HUES6 (cell line): ENCODE measurements at regions not wholly inside any gene's neighbourhood (a gene's known extent, or its start where the extent isn't known, plus 50 kb on each side); places are given as distances from the start of the nearest gene placed in this dataset.
A peak's percentile ranks its signal among the peaks of the same experiment; 100 is the strongest.

Source experiments
- H3K27ac ChIP-seq: 2 replicates; pipeline ENCODE4 v1.7.0; 2013; ENCODE audit warnings: low read depth, mild to moderate bottlenecking, low read length, inconsistent platforms
- H3K27me3 ChIP-seq: 2 replicates; pipeline ENCODE4 v1.6.1; 2013; ENCODE audit warnings: low read length; ENCODE audit not compliant: control insufficient read depth, insufficient read depth
- H3K36me3 ChIP-seq: 2 replicates; pipeline ENCODE4 v1.6.1; 2013; ENCODE audit warnings: low read length; ENCODE audit not compliant: control insufficient read depth, insufficient read depth
- H3K4me1 ChIP-seq: 2 replicates; pipeline ENCODE4 v1.6.1; 2013; ENCODE audit warnings: low read length; ENCODE audit not compliant: control insufficient read depth, insufficient read depth
- H3K4me3 ChIP-seq: 2 replicates; pipeline ENCODE4 v1.5.1; 2013; ENCODE audit warnings: low read depth, low read length
- H3K9ac ChIP-seq: one replicate; pipeline ENCODE4 v1.6.1; 2013; ENCODE audit warnings: mild to moderate bottlenecking, low read length
- H3K9me3 ChIP-seq: 2 replicates; pipeline ENCODE4 v1.6.1; 2013; ENCODE audit warnings: low read depth, low read length; ENCODE audit not compliant: control insufficient read depth, insufficient read depth

DNA sequence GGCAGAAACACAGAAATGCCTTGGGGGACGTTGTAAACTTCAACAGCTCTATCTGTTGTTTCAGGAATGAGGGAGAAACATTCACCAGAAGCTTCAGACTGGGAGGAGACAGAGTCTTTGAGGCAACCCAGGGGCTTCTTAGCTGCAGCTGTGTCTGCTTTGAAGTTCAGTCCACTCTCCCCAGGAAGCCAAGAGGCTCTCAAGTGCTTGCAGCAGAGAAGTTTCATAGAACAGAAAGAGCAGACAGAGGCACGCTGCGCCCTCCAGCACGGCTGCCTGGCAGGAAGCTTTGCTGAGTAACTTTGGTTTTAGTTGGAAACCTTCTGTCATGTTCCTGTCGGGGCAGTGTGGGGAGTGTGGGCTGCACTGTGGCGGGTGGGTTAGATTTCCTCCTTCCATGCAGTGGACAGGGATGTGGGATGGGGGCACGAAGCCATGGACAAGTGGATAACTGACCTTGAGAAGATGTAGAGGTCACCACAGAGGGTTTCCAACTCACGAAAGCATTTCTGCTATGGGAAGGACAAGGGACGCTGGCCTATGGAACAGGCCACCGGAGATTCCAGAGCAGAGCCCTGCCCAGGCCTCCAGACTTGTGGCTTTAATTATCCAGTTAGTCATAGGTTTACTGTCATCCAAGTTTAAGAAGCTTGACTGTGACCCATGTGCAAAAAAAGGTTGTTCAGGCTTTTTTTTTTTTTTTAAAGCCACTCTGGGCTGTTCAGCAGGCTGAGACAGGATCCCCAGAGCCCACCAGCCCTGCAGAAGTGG lies 107.7 kb downstream of the ARF6 start:
- H3K4me1 ChIP-seq = peaks cover 47% of the 10 kb centered on the region
- peak overlapping the region; percentile 73; the same call in 1 of the 2 replicates for H3K27ac ChIP-seq

DNA sequence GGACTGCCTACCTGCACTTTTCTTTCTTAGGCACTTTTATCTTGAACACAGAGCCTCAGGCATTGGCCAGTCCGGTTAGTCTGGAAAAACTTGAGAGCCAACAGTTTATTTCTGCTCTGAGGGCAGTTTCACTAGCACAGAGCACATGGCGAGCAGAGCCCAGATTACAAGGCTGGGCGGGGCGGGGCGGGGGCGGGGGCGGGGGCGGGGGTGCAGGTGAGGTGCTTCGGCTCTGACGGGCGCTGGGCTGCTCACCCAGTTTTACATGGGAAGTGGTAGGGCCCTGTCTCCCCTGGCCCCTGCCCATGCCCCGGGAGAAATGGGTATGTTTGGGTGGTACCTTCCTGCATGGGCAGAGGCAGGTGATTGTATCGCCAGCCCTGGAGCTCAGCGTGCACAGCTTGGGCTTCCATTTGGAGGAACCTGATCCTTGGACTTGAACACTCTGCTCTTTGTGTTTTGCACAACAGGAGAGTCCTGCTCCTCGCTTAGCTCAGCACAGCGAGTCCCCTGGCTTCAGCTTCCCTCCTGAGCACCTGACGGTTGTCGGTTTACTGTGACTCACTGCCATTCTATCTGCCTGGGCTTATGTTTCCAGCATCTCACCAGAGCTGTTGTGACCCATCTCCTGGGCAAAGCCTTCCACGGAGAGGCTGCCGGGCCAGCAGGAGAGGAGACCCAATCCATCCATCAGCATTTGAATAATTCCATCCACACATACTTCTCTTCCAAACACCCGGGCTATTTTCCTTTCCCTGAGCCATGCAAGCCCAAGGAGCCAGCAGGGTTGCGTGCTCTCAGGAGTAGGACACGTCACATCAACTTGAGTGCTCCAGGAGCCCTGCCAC lies 108.5 kb downstream of the ARF6 start:
- Histone ChIP-seq H3K4me3 (peak overlapping the region; percentile 49), H3K36me3 (no peaks in the 10 kb centered on the region), H3K9ac (peak overlapping the region; percentile 85), H3K4me1 (peaks cover 47% of the 10 kb centered on the region), H3K9me3 (no peaks in the 10 kb centered on the region), H3K27ac (peak overlapping the region; percentile 73; the same call in 1 of the 2 replicates), H3K27me3 (peaks cover 21% of the 10 kb centered on the region; the same call in 1 of the 2 replicates)

More for the DNA sequence above, 107.7 kb downstream of the ARF6 start:
- H3K4me3 ChIP-seq = peak overlapping the region; percentile 42
- no peaks in the 10 kb centered on the region for H3K9me3 ChIP-seq
- H3K36me3 ChIP-seq = no peaks in the 10 kb centered on the region
- H3K27me3 ChIP-seq = peaks cover 19% of the 10 kb centered on the region; the same call in 1 of the 2 replicates
- H3K9ac ChIP-seq = peak overlapping the region; percentile 85

DNA sequence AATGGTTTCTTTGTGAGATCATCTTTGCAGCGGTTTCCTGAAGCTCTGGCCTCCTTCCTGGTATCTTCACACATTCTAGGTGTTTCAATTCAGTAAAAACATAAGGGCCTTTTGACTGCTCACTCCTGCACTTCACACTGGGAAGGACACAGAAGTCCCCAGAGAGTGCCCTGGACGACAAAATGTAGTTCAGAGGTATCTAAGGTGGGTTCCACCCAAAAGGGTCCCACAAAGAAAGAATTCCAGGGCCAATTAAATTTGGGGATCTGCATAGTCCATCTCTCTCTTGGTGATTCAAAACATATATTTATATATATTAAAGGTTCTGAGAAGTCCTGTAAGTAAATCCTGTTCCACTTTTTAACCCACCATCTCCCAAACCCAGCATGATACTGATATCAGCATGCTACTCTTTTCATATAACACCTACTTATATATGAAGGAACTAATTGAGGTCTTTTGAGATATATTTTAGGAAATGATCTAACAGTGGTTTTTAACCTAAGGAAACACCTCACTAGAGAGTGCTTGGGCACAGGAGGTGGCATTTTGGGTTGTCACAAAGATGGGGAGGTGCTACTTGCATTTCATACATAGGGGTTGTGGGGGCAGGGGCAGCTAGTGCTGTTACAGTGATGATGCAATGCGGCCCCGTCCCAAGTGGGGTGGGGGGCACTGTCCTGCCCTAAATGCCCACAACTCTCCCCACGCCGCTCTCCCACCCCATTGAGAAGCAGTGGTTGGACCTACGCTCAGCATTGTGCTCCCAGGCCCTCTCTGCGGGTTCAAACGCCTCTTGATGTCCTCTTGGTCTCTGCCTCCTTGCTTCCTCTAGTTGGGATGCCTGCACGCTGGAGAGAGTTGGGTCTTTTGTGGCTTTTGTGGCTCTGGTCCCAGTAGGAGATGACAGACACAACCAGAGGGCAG lies 109.4 kb downstream of the ARF6 start:
- H3K9ac ChIP-seq = peak overlapping the region; percentile 67
- peak overlapping the region; percentile 58; the same call in 1 of the 2 replicates for H3K4me3 ChIP-seq
- H3K36me3 ChIP-seq = no peaks in the 10 kb centered on the region
- no peaks in the 10 kb centered on the region for H3K9me3 ChIP-seq
- H3K27ac ChIP-seq = peak overlapping the region; percentile 26; the same call in 1 of the 2 replicates
- peaks cover 21% of the 10 kb centered on the region; the same call in 1 of the 2 replicates for H3K27me3 ChIP-seq
- H3K4me1 ChIP-seq = peaks cover 47% of the 10 kb centered on the region

DNA sequence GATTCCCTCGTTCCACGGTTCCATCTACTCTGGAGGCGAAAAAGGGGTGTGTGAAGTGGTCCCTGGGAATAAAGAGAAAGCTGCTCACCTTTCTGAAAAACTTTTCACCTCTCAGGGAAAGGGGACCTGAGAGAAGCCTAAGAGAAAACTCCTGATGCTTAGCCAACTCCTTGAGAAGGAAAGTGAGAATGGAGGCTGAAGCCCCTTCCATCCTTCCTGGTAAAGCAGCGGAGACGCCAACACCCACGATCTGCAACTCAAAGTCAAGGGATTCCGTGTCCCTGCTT lies 110.0 kb downstream of the ARF6 start:
- peak overlapping the region; percentile 58 for H3K4me3 ChIP-seq
- H3K9me3 ChIP-seq = no peaks in the 10 kb centered on the region
- H3K4me1 ChIP-seq = peaks cover 47% of the 10 kb centered on the region
- H3K9ac ChIP-seq = peak overlapping the region; percentile 67
- H3K36me3 ChIP-seq = no peaks in the 10 kb centered on the region
- no peak overlapping the region; the same call in 1 of the 2 replicates for H3K27ac ChIP-seq
- peaks cover 21% of the 10 kb centered on the region; the same call in 1 of the 2 replicates for H3K27me3 ChIP-seq

DNA sequence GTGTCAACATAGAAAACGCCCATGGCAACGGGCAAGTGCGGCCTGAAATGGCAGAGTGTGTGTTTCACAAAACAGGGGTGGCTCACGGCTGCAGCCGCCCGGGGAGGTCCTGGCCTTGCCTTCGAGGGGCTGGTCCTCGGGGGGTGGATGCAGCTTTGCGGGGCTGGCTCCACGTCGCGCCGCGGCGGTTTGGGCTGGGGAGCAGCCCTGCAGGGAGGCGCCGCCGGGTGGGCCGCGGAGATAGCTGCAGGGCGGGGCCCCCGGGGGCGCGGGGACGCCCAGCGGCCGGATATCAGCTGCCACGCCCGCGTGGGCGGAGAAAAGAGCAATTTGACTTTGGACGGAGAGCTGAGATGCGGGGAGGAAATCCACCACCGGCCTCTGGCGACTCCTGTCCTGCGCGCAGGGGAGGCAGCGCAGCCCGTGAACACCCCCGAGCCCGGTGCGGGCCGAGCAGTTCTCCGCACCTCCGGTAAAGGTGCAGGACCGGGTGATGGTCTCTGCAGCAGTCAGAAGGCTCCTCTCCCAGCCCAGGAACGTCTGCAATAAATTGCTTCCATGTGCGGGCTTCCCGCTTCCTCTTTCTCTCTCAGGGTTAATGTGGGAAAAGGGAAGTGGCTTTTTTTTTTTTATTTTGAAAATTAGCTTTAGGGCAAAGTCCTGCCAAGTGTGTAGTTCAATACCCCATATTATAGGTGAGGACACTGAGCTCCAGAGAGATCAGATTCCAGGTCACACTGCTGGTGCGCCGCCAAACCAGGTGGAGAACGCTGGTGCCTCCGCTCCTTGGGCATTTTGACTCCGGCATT lies 110.5 kb downstream of the ARF6 start:
- Histone ChIP-seq H3K4me3 (peak overlapping the region; percentile 58), H3K27ac (no peak overlapping the region; the same call in 1 of the 2 replicates), H3K4me1 (peaks cover 47% of the 10 kb centered on the region), H3K9me3 (no peaks in the 10 kb centered on the region), H3K27me3 (peaks cover 21% of the 10 kb centered on the region; the same call in 1 of the 2 replicates), H3K36me3 (no peaks in the 10 kb centered on the region), H3K9ac (peak overlapping the region; percentile 67)

DNA sequence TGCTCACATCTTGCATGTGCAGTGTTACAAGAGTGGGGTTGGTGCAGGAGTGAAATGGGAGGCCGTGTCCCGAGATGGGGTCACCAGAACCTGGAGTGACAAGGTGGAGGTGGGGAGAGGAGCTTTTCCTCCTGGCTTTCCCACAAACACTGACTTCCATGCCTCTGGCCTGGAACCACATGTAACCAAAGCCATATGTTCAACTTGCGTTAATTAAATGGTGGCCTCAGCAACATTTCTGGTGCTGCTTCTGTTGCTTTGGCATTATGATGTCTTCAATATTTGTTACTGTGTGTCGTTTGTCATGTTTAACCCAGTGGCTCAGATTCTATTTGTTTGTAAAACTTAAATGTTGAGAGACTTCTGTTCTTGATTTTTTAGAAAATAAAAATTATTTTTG lies 110.2 kb downstream of the VCPKMT start:
- Histone ChIP-seq H3K27ac (no peak overlapping the region), H3K4me3 (no peak overlapping the region), H3K27me3 (peaks cover 21% of the 10 kb centered on the region; the same call in 1 of the 2 replicates), H3K9me3 (no peaks in the 10 kb centered on the region), H3K36me3 (no peaks in the 10 kb centered on the region), H3K4me1 (peaks cover 23% of the 10 kb centered on the region), H3K9ac (no peak overlapping the region)

DNA sequence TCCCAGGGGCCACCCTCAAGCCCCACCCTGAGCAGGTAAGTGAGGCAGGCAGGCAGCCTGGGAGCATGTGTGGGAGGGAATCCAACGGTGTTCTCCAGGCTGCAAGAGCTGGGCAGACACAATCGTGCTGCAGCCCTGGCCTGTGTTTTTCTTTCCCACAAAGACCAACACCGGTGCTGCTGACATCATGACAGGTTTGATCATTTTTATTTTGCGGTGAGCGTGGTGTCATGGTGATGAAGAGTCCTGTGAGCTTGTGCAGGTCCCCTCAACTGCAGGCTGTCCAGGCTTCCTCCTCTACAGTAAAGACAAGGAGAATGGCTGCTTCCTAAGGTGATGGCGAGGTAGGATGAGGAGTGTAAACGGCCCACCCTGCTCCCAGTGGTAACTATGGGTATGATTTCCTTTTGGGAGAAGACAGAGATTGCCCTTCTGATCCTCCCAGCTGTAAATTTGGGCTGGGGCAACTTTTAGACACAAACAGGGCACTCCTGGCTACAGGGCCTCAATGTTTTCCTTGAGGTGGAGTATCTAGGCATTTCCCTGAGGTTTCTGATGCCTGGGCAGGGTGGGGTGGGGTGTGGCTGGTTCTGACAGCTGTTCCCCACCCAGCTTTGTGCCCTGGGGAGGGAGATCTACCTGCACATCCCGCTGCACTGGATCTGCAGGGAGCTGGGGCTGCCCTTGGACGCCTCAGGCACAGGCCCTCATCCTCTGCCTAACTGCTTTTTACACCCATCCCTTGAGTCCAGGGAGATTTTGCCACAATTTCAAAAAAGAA lies 109.1 kb downstream of the VCPKMT start:
- H3K27ac ChIP-seq = no peak overlapping the region
- peaks cover 13% of the 10 kb centered on the region for H3K4me1 ChIP-seq
- H3K9me3 ChIP-seq = no peaks in the 10 kb centered on the region
- H3K36me3 ChIP-seq = no peaks in the 10 kb centered on the region
- no peak overlapping the region for H3K4me3 ChIP-seq
- H3K9ac ChIP-seq = no peak overlapping the region
- H3K27me3 ChIP-seq = peaks cover 20% of the 10 kb centered on the region; the same call in 1 of the 2 replicates

DNA sequence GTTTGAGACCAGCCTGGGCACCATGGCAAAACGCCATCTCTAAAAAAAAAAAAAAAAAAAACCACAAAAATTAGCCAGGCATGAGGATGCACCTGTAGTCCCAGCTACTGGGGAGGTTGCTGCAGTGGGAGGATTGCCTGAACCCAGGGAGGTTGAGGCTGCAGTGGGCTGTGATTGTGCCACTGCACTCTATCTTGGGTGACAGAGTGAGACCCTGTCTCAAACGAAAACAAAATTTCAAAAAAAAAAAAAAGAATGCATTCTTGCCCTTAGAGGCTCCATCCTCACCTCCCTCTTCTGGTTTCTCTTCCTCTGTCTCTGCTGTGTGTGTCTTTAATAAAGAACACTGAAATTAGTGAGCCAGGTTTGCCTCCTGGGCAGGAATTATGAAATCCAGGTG lies 107.8 kb downstream of the VCPKMT start:
- H3K9me3 ChIP-seq = no peaks in the 10 kb centered on the region
- H3K4me1 ChIP-seq = peaks cover 4% of the 10 kb centered on the region; the same call in 1 of the 2 replicates
- H3K27ac ChIP-seq = no peak overlapping the region
- H3K9ac ChIP-seq = no peak overlapping the region
- H3K36me3 ChIP-seq = no peaks in the 10 kb centered on the region
- peaks cover 9% of the 10 kb centered on the region; the same call in 1 of the 2 replicates for H3K27me3 ChIP-seq
- no peak overlapping the region for H3K4me3 ChIP-seq

DNA sequence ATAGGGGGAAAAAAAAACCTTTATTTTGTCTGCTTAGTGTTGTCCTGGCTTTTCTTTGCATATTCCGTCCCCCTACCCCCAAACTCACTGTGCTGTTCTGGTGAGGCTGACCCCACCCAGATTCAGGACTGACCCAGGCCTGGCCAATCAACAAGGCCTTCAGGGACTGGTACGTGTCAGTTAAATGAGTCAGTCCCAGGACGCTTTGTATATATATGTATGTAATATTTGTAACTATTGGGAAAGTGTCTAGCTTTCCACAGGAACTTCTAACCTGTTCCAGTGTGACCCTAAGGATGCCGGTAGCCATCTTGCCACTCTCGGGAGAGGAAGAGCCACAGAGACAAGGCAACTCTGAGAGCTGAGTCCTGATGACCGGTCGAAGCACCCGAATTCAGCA lies 107.4 kb downstream of the VCPKMT start:
- Histone ChIP-seq H3K27me3 (peaks cover 5% of the 10 kb centered on the region; the same call in 1 of the 2 replicates), H3K27ac (no peak overlapping the region), H3K9me3 (no peaks in the 10 kb centered on the region), H3K4me3 (no peak overlapping the region), H3K4me1 (peaks cover 4% of the 10 kb centered on the region; the same call in 1 of the 2 replicates), H3K36me3 (no peaks in the 10 kb centered on the region), H3K9ac (no peak overlapping the region)
